NCI-H774 (cell line): ENCODE measurements at regions not wholly inside any gene's neighbourhood (a gene's known extent, or its start where the extent isn't known, plus 50 kb on each side); places are given as distances from the start of the nearest gene placed in this dataset.
"Not testable (repeated sequence)": the region's sequence is repeated elsewhere in the genome, so short reads cannot be mapped to it uniquely, and the experiment has no call there.

Source experiments
- DNase-seq: peaks from one replicate; lab custom pipeline; 2025; lab: John Stamatoyannopoulos, UW

GRCh38 chr10:35933491-35933890 lies 291.4 kb upstream of the FZD8 start:
- no peak for DNase-seq

- DNase-seq, result not testable (repeated sequence)
These were observed 287.9 kb upstream of the FZD8 start for GRCh38 chr10:35929962-35930361.

- no peak for DNase-seq
These were observed 286.7 kb upstream of the FZD8 start for GRCh38 chr10:35928748-35929147.

- DNase-seq, result no peak
These were observed 285.9 kb upstream of the FZD8 start for GRCh38 chr10:35927990-35928488.

GRCh38 chr10:35927341-35927740 lies 285.2 kb upstream of the FZD8 start:
- no peak for DNase-seq

- no peak for DNase-seq
These were observed 284.8 kb upstream of the FZD8 start for GRCh38 chr10:35926846-35927245.

GRCh38 chr10:35925493-35925892 lies 283.4 kb upstream of the FZD8 start:
- DNase-seq, result no peak

DNA sequence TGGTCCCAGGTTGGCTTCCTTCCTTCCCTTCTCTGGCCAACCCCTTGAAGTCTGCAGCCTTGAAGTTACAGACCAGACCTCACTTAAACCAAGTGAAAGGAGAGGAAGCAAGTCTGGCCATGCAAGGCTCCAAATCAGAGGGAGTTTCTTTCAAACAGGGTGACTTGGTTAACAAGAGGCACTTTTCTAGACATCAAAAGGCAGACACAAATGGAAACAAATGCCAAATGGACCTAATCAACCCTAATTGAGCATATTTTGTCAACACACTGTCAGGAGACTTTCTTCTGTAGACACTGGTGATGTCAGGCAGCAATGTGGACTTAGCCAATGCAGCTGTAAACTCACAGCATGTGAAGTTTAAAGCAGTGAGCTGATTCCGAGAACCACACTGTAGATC lies 282.7 kb upstream of the FZD8 start:
- DNase-seq, result no peak

- DNase-seq, result no peak
These were observed 280.9 kb upstream of the FZD8 start for GRCh38 chr10:35922876-35923600.

- DNase-seq, result no peak
These were observed 279.8 kb upstream of the FZD8 start for GRCh38 chr10:35921866-35922350.

- DNase-seq, result no peak
These were observed 274.7 kb upstream of the FZD8 start for GRCh38 chr10:35916791-35917190.

DNA sequence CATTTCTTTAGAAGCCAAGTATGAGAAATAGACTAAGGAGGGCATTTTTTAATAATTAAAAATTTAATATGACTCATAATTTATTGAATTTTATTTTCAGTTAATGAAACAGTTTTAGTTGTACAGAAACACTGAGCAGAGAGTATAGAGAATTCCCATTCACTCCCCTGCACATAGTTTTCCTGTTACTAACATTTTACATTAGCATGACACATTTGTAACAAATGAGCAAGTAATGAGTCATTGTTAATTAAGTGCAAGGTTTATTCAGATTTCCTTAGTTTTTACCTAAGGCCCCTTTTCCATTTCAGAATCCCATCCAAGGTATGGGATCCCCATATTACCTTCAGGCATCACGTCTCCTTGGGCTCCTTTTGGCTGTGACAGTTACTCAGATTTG lies 271.5 kb upstream of the FZD8 start:
- DNase-seq, result no peak

- DNase-seq, result no peak
These were observed 270.8 kb upstream of the FZD8 start for GRCh38 chr10:35912615-35913569.

GRCh38 chr10:35911954-35912353 lies 269.9 kb upstream of the FZD8 start:
- no peak for DNase-seq

DNA sequence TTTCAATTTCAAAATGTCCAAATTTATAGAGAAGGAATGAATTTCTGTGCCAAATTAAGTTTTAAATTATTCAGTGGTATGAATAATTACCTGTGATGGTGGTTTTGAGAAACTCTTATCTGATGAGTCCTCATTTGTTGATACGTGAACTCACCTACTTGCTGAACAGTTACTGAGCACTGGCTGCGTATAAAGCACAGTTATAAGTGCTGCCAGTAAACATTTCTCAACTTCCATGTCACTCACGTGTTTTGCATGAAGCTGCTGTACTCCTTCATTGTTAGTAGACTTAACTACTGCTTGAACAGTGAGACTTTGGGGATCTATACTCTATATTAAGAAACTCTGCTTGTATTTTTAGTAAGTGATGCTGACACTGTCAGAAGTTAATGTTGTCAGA lies 269.1 kb upstream of the FZD8 start:
- no peak for DNase-seq

- no peak for DNase-seq
These were observed 268.1 kb upstream of the FZD8 start for GRCh38 chr10:35910234-35910633.

- DNase-seq, result no peak
These were observed 267.1 kb upstream of the FZD8 start for GRCh38 chr10:35909121-35909720.

- DNase-seq, result no peak
These were observed 266.4 kb upstream of the FZD8 start for GRCh38 chr10:35908451-35908850.

- DNase-seq, result no peak
These were observed 265.5 kb upstream of the FZD8 start for GRCh38 chr10:35907548-35907947.

GRCh38 chr10:35906155-35906554 lies 264.1 kb upstream of the FZD8 start:
- DNase-seq, result no peak

- no peak for DNase-seq
These were observed 260.9 kb upstream of the FZD8 start for GRCh38 chr10:35903021-35903420.

- peak; percentile 32 for DNase-seq
These were observed 256.8 kb upstream of the FZD8 start for GRCh38 chr10:35898716-35899440.
